ENCODE measurements at regions not wholly inside any gene's neighbourhood (a gene's known extent, or its start where the extent isn't known, plus 50 kb on each side); places are given as distances from the start of the nearest gene placed in this dataset.

DNA sequence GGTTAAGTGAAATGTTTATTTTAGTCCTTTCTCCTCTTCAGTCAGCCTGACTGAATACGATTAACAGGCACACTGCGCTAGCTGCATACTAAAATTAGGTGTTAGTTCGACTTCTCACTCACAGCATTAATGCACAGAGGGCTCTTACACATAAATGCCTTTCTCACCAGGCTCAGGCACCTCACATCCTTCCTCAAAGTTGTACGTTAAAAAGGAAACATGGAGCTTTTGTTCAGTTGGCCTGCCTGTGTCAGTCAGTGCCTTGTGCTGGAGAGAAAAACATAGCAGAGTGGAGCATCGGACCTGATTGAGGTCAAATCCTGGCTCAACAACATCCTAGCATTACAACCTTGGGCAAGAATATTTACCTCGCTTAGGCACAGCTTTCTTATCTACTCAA lies 236.0 kb upstream of the ZNF462 start:
- no peak for DNase-seq (ENCODE audit: extremely low read depth, low read depth, low spot score)

DNA sequence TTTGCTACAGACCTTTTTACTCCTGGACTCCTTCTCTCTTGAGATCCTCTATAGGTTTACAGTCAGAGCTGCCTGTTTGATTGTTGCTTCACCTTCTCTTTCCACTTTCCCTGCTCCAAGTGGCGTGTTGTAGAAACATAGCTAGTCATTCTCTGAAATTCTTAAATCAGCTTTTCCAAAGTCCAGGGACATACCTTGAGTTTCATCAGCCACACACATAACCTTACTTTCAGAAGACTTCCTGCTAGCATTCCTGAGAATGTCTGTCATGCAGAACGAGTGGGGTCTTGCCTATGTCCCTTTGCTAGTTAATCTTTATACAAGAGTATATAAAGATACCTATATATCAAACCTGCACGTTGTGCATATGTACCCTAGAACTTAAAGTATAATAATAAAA lies 230.3 kb upstream of the ZNF462 start:
- DNase-seq (ENCODE audit: extremely low read depth, low read depth, low spot score), result no peak

GRCh38 chr9:106634183-106634582 lies 228.8 kb upstream of the ZNF462 start:
- DNase-seq (ENCODE audit: extremely low read depth, low read depth, low spot score), result no peak

DNA sequence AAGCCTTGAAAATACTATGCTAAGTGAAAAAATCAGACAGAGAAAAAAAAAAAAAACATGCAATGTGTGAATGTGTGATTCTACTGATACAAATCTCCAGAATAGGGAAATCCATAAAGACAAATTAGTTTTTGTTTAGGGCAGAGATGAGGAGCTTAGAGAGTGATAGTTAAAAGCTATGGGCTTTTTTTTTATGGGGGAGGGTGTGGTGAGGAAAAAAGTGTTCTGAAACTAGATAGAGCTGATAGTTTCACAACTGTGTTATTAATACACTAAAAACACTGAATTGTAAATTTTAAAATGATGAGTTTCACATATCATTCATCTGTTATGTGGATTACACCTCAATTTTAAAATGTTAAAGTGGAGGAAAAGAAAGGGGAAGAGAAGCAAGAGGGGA lies 228.3 kb upstream of the ZNF462 start:
- no peak for DNase-seq (ENCODE audit: extremely low read depth, low read depth, low spot score)

- DNase-seq (ENCODE audit: extremely low read depth, low read depth, low spot score), result no peak
These were observed 225.5 kb upstream of the ZNF462 start for GRCh38 chr9:106637486-106637885.

DNA sequence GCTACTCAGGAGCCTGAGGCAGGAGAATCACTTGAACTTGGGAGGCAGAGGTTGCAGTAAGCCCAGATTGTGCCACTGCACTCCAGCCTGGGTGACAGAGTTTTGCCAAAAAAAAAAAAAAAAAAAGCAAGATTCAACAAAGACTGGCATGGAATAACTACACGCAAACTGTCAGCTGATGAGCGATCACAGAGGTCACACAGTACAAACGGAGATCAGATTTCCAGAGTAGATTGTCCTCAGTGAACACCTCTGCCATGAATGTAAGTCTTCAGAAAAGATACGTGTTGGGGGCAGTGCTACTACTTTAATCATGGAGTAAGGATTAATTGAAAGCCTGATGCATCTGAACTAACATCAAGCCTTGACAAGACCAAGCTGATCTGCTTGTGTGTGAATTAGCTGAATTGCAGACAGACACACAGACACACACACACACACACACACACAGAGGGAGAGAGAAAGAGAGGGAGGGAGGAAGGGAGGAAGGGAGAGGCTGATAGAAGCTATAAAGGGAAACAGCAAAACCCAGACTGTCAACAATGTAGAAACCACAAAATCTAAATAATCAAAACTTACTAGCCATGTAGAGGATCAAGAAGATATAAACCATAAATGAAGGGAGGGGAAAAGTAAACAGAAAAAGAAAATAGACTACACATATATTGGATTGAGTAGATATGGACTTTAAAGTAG lies 222.9 kb upstream of the ZNF462 start:
- no peak for DNase-seq (ENCODE audit: extremely low read depth, low read depth, low spot score)

- no peak for DNase-seq (ENCODE audit: extremely low read depth, low read depth, low spot score)
These were observed 219.6 kb upstream of the ZNF462 start for GRCh38 chr9:106643211-106643930.

GRCh38 chr9:106644661-106645060 lies 218.3 kb upstream of the ZNF462 start:
- DNase-seq (ENCODE audit: extremely low read depth, low read depth, low spot score), result no peak

DNA sequence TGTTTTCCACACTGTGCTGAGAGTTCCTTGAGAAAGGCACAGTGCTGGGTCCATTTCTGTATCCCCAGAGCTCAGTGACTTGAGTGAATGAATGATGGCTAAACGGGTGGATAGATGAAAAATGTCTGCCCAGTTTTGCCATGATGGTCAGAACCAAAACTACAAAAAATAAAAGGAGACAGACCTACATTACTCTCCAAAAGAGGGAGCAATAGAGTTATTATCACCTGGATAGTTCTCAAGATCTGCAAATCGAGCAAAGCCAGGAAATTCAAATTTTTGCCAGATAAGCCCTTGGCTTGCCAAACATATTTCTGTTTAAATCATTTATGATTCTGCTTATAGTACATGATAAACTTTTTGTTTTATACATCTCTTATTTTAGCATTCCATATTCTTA lies 214.2 kb upstream of the ZNF462 start:
- DNase-seq (ENCODE audit: extremely low read depth, low read depth, low spot score), result no peak

DNA sequence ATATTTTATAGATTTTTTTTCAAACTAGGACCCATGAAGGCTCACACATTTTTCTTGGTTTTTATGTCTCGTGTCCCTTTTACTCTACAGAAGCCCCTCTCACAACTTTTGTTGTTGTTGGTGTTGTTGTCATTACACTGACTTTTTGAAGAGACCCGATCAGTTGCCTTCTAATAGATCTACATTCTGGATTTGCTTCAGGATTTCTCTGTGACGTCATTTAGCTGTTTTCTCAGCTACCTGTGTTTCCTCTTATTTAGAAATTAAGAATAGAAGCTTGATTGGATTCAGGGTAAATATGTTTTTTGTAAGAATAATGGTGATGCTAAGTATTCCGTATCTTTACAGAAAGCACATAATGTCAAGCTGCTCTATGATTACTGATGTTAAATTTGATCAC lies 213.3 kb upstream of the ZNF462 start:
- no peak for DNase-seq (ENCODE audit: extremely low read depth, low read depth, low spot score)

- no peak for DNase-seq (ENCODE audit: extremely low read depth, low read depth, low spot score)
These were observed 209.8 kb upstream of the ZNF462 start for GRCh38 chr9:106653213-106653612.

DNA sequence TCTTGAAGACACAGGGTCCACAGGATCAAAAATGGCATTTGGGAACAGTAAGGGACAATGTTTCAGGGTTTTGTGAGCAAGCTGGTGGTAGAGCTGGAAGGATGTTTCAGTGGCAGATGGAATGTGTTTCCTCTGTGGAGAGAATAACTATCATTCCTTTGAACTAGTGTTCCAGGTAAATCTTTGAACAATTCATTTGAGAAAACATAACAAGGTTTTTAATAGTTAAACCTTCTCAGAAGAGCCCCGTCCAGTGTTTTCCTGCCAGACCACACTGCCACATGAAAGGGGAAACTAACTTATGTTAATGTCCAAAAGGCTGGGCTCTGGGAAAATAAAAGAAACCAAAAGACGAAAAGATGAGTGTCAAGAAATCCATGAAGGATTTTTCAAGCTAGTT lies 207.0 kb upstream of the ZNF462 start:
- no peak for DNase-seq (ENCODE audit: extremely low read depth, low read depth, low spot score)

- no peak for DNase-seq (ENCODE audit: extremely low read depth, low read depth, low spot score)
These were observed 205.0 kb upstream of the ZNF462 start for GRCh38 chr9:106657926-106658325.

DNA sequence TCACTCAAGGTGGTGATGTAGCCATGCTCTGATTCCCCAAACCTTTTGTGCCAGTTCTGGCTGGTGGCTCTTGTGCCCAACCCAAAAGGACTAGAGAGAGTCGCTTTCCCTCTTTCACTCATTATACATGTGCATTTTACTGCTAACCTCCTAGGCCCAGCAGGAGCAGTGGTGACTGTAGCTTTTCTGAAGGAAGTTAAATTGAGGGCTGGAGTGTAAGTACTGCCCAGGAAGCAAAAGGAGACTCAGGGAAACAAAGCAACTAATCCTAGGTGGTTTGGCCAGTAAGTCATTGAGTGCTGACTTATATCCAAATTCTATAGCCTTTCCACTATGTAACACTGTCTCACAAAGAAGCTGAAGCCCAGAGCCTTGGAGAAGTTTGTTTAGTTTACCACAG lies 194.4 kb upstream of the ZNF462 start:
- DNase-seq (ENCODE audit: extremely low read depth, low read depth, low spot score), result no peak

DNA sequence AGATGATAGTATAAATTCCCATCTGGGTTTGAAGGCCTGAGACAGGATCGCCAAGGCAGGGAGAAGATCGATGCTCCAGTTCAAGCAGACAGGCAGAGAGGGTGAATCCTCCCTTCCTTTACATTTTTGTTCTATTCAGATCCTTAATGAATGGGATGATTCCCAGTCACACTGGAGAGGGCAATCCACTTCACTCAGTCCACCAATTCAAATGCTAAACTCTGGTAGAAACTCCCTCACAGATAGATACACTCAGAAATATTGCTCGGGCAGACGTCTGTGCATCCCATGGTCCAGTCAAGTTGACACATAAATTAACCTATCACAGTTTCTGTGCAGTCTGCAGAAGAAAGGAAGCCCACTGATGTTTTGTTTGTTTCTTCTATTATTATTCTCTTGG lies 193.1 kb upstream of the ZNF462 start:
- DNase-seq (ENCODE audit: extremely low read depth, low read depth, low spot score), result no peak

DNA sequence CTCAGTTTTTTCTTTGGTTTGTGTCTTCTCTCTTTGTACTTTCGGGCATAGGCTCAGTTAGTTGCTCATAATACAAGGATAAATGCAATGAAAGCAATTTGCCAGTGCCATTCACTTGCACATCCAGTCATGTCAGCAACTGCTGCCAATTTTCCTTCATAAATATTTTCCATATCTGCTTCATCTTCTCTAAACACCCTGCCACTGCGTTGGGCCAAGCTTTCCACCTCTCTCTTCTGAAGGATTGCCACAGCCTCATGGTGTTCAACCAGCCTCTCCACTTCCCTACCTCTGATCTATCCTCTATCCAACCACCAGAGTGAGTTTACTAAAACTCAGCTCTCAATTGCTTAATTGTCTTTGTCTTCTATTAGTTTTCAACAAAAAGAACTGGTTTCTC lies 192.5 kb upstream of the ZNF462 start:
- DNase-seq (ENCODE audit: extremely low read depth, low read depth, low spot score), result no peak

- DNase-seq (ENCODE audit: extremely low read depth, low read depth, low spot score), result no peak
These were observed 187.2 kb upstream of the ZNF462 start for GRCh38 chr9:106675780-106676179.

DNA sequence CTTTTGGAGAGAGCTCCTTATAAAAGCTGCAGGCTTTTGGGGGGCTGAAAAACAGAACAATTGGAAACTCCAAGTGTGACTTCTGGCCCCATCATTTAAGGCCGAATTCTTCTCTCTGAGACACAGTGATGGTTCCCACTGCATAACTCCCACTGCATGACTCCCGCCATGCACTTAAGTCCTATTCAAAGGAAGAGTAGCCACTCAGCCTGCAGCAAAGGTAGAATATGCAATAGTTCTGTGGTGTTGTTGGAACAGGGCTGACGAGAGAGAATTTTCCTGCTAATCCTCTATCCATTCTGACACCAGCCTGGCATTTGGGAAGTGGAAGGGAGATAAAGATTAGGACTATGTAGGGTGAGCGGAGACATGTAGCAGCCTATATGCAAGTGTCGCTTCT lies 185.6 kb upstream of the ZNF462 start:
- DNase-seq (ENCODE audit: extremely low read depth, low read depth, low spot score), result no peak

DNA sequence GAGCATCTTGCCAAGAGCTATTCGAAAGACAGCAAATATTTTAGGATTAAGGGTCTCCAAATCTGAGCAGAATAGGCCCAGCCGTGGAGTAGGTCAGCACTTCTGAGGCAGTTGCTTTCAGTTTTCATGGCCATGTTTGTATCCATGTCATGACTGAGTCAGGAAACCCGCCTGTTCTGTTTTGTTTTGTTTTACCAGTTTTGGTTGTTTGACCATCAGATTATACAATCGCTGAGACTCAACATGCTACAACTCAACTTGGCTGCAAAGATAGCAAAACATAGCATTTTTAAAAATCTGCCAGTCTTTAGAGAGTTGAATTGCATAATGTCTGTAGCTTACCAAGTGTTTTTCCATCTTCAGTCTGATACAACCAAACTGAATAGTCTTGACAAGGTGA lies 185.1 kb upstream of the ZNF462 start:
- no peak for DNase-seq (ENCODE audit: extremely low read depth, low read depth, low spot score)

DNA sequence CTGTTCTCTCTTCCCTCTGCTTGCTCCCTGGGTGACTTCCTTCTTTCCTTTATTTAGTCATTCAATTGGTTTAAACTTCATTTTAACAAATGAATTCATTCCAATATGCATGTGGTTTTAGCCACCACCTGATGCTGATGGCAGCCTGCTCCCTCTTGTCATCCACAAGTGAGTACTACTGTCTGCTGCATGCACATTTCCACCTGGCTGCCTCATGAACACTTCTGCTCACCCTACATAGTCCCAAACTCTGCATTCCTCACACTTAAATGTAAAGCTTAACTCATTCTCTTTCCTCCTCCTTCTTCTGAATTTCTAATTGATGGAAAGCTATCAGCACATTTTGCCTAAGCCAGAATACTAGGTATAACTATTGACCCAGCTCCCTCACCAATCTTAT lies 184.7 kb upstream of the ZNF462 start:
- DNase-seq (ENCODE audit: extremely low read depth, low read depth, low spot score), result no peak

- no peak for DNase-seq (ENCODE audit: extremely low read depth, low read depth, low spot score)
These were observed 180.5 kb upstream of the ZNF462 start for GRCh38 chr9:106682420-106682819.

GRCh38 chr9:106683454-106683853 lies 179.5 kb upstream of the ZNF462 start:
- DNase-seq (ENCODE audit: extremely low read depth, low read depth, low spot score), result no peak
